Mesenchymal stem cell (in vitro differentiated cells and primary cell): ENCODE measurements at regions not wholly inside any gene's neighbourhood (a gene's known extent, or its start where the extent isn't known, plus 50 kb on each side); places are given as distances from the start of the nearest gene placed in this dataset.

Experiments used
- DNase-seq: peaks from one replicate; pipeline ENCODE4 v3.0.0-alpha.2; 2013
- H2AFZ ChIP-seq: one replicate; pipeline ENCODE4 v1.6.1; 2013; ENCODE audit warnings: low read depth, mild to moderate bottlenecking, control low read depth, inconsistent platforms, low read length, moderate library complexity
- H2AK5ac ChIP-seq: 2 replicates; pipeline ENCODE4 v1.6.1; 2013; ENCODE audit warnings: low read length, moderate library complexity, mild to moderate bottlenecking, inconsistent platforms; ENCODE audit not compliant: severe bottlenecking
- H2BK120ac ChIP-seq: one replicate; pipeline ENCODE4 v1.6.1; 2013; ENCODE audit warnings: low read depth, mild to moderate bottlenecking, inconsistent platforms, low read length, moderate library complexity
- H2BK12ac ChIP-seq, 2 experiments: one replicate each; pipeline ENCODE4 v1.6.1; 2013; ENCODE audit warnings: inconsistent platforms in 2 of 2, low read length in 2 of 2, mild to moderate bottlenecking in 2 of 2, moderate library complexity in 2 of 2, control low read depth in 1 of 2
- H2BK15ac ChIP-seq: one replicate; pipeline ENCODE4 v1.6.1; 2013; ENCODE audit warnings: mild to moderate bottlenecking, low read depth, inconsistent platforms; ENCODE audit not compliant: poor library complexity, severe bottlenecking
- H2BK5ac ChIP-seq: 2 replicates; pipeline ENCODE4 v1.6.1; 2013; ENCODE audit warnings: low read depth, mild to moderate bottlenecking, low read length, control low read depth, inconsistent platforms; ENCODE audit not compliant: poor library complexity, severe bottlenecking
- H3K14ac ChIP-seq, 2 experiments: one replicate each; pipeline ENCODE4 v1.6.1; 2013; ENCODE audit warnings: inconsistent platforms in 2 of 2, low read length in 2 of 2, control low read depth in 1 of 2, mild to moderate bottlenecking in 1 of 2, moderate library complexity in 1 of 2
- H3K18ac ChIP-seq, 2 experiments: one replicate each; pipeline ENCODE4 v1.6.1; 2013; ENCODE audit warnings: inconsistent platforms in 2 of 2, low read length in 2 of 2, control low read depth in 1 of 2, low read depth in 1 of 2, mild to moderate bottlenecking in 1 of 2
- H3K23ac ChIP-seq, 2 experiments: one replicate each; pipeline ENCODE4 v1.6.1; 2013; ENCODE audit warnings: inconsistent platforms in 2 of 2, low read length in 2 of 2, mild to moderate bottlenecking in 2 of 2, moderate library complexity in 2 of 2, control low read depth in 1 of 2
- H3K27ac ChIP-seq: 2 replicates; pipeline ENCODE4 v1.5.1; 2013; ENCODE audit warnings: mild to moderate bottlenecking, moderate library complexity, low read length, control low read depth, inconsistent platforms; ENCODE audit not compliant: poor library complexity, severe bottlenecking
- H3K27me3 ChIP-seq, 2 experiments: 2 replicates each; pipeline versions ENCODE4 v1.6.1 to v1.7.0; 2013; ENCODE audit warnings: low read length in 2 of 2, mild to moderate bottlenecking in 2 of 2, moderate library complexity in 2 of 2, control low read depth in 1 of 2, inconsistent platforms in 1 of 2; ENCODE audit not compliant: control insufficient read depth in 1 of 2, insufficient read depth in 1 of 2
- H3K36me3 ChIP-seq, 2 experiments: 2 replicates each; pipeline versions ENCODE4 v1.6.1 to v1.7.0; 2013; ENCODE audit warnings: low read length in 2 of 2, control low read depth in 1 of 2, inconsistent platforms in 1 of 2, low read depth in 1 of 2, mild to moderate bottlenecking in 1 of 2; ENCODE audit not compliant: insufficient read depth in 2 of 2, control insufficient read depth in 1 of 2
- H3K4ac ChIP-seq, 2 experiments: one replicate each; pipeline ENCODE4 v1.6.1; 2013; ENCODE audit warnings: inconsistent platforms in 2 of 2, low read length in 2 of 2, mild to moderate bottlenecking in 2 of 2, moderate library complexity in 2 of 2, control low read depth in 1 of 2, low read depth in 1 of 2
- H3K4me1 ChIP-seq: 2 replicates; pipeline ENCODE4 v1.6.1; 2013; ENCODE audit warnings: low read depth, low read length, control low read depth; ENCODE audit not compliant: control insufficient read depth, insufficient read depth
- H3K4me2 ChIP-seq: 2 replicates; pipeline ENCODE4 v1.6.1; 2013; ENCODE audit warnings: low read length, mild to moderate bottlenecking, inconsistent platforms; ENCODE audit not compliant: poor library complexity, severe bottlenecking
- H3K4me3 ChIP-seq, 2 experiments: 2 replicates each; pipeline versions ENCODE4 v1.5.1 to v1.7.0; 2013; ENCODE audit warnings: low read length in 2 of 2, mild to moderate bottlenecking in 2 of 2, control low read depth in 1 of 2, low read depth in 1 of 2; ENCODE audit not compliant: insufficient read depth in 1 of 2
- H3K79me1 ChIP-seq: replicated peaks from 2 replicates; pipeline ENCODE4 v1.6.1; 2013; ENCODE audit warnings: mild to moderate bottlenecking, control low read depth, low read length, inconsistent platforms; ENCODE audit not compliant: poor library complexity, severe bottlenecking
- H3K9ac ChIP-seq: 2 replicates; pipeline ENCODE4 v1.7.0; 2013; ENCODE audit warnings: mild to moderate bottlenecking, low read length, moderate library complexity
- H3K9me3 ChIP-seq: 2 replicates; pipeline ENCODE4 v1.7.0; 2013; ENCODE audit warnings: mild to moderate bottlenecking, low read length; ENCODE audit not compliant: control insufficient read depth
- H4K8ac ChIP-seq: one replicate; pipeline ENCODE4 v1.6.1; 2013; ENCODE audit warnings: inconsistent platforms, mild to moderate bottlenecking, low read length, moderate library complexity
- H4K91ac ChIP-seq: one replicate; pipeline ENCODE4 v1.6.1; 2013; ENCODE audit warnings: mild to moderate bottlenecking, low read length, inconsistent platforms
- WGBS: methylation state at CpG from one replicate; pipeline ENCODE4 v1.1.7; 2013; ENCODE audit warnings: mixed read lengths; 5-methylcytosine and 5-hydroxymethylcytosine counted together

DNA sequence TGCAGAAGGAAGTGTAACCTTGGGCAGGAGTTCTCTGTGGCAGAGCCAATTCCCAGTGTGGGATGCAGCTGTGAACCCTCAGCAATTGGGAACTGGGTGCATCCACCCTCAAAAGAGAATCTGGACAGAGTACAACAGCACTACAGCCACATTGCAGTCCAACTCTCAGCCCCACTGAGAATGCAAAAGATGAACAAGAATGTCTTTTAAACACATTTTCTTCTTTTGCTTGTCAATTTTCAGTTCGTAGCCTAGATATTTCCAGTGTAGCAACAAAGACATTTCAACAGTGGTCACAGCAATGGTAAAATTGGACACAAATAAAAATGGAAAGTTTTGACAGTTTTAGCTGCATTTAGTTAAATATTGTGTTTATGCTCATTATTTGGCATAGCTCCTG is 114.0 kb upstream of the APP start:
- no peak overlapping the region for H3K4me3 ChIP-seq
- H4K91ac ChIP-seq: no peak overlapping the region
- no peak overlapping the region for H4K8ac ChIP-seq

DNA sequence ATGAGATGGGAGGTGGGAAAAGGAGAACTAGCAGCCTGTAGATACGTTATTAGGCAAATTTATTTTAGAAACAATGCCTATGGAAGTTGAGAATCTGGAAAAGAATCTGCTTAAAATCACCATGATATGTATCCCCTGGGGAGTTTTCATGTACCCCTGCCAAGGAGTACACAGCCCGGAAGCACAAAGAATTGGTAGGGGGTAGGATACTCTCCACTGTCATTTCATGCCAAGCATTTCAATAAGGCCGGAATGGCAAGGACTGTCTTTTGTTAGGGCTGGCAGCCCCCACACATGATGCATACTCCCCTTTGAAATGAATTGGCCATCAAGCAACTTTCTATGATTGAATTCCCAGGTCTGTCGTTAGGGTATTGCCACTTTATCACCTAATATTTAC is 111.5 kb upstream of the APP start:
- Histone ChIP-seq H3K9me3 (no peaks in the 10 kb centered on the region), H4K8ac (no peak overlapping the region), H3K4me2 (no peak overlapping the region), H3K9ac (no peak overlapping the region), H2AFZ (no peak overlapping the region), H3K79me1 (no peaks in the 10 kb centered on the region), H2BK5ac (no peak overlapping the region), H3K14ac (no peak overlapping the region), H3K27ac (no peak overlapping the region), H2BK120ac (no peak overlapping the region), H3K27me3 (peaks cover 0 to 4% of the 10 kb centered on the region in 2 experiments), H3K4me1 (no peaks in the 10 kb centered on the region), H3K18ac (no peak overlapping the region), H4K91ac (no peak overlapping the region), H3K36me3 (no peaks in the 10 kb centered on the region), H3K4ac (no peak overlapping the region), H2AK5ac (no peak overlapping the region), H2BK15ac (no peak overlapping the region), H3K23ac (no peak overlapping the region), H2BK12ac (no peak overlapping the region), H3K4me3 (no peak overlapping the region)
- no peak for DNase-seq
- WGBS: 62% methylated on average over 3 of the region's 4 CpGs

More for the DNA sequence above, 114.0 kb upstream of the APP start:
- Histone ChIP-seq H2BK15ac (no peak overlapping the region), H2BK12ac (no peak overlapping the region), H3K9me3 (no peaks in the 10 kb centered on the region), H3K27me3 (peaks cover 0 to 4% of the 10 kb centered on the region in 2 experiments), H3K36me3 (no peaks in the 10 kb centered on the region), H3K4me1 (no peaks in the 10 kb centered on the region), H2AFZ (no peak overlapping the region), H3K14ac (no peak overlapping the region), H3K4ac (no peak overlapping the region), H3K79me1 (no peaks in the 10 kb centered on the region), H3K27ac (no peak overlapping the region), H3K23ac (no peak overlapping the region), H2BK120ac (no peak overlapping the region), H2AK5ac (no peak overlapping the region), H3K18ac (no peak overlapping the region), H2BK5ac (no peak overlapping the region), H3K9ac (no peak overlapping the region), H3K4me2 (no peak overlapping the region)
- no peak for DNase-seq
- WGBS: 100% methylated on average over 1 of the region's 1 CpG

DNA sequence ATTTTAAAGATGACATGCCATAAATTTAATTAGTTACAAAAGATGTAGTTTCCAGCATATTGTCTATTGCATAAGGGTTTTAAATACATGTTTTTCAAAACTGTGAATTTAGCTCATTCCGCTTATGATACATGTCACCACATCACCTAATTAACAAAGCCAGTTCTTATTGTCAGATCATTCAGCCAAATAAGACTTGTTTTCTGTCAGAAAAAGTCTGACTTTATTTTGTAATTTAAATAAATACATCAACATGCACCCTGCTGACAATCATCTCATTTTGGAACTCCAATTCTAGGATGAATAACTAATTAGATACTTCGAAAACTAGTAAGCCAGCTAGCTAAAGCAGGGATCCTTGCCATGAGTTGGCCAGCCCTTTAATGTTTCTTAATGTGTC is 110.9 kb upstream of the APP start:
- no peak overlapping the region for H3K18ac ChIP-seq
- no peak overlapping the region for H4K8ac ChIP-seq
- no peak overlapping the region for H2BK5ac ChIP-seq
- no peak overlapping the region for H2BK120ac ChIP-seq
- no peak overlapping the region for H2BK15ac ChIP-seq
- H3K36me3 ChIP-seq: no peaks in the 10 kb centered on the region
- no peak overlapping the region for H3K14ac ChIP-seq
- H3K4me2 ChIP-seq: no peak overlapping the region
- no peak overlapping the region for H3K27ac ChIP-seq
- no peak overlapping the region for H2AFZ ChIP-seq
- H3K9me3 ChIP-seq: no peaks in the 10 kb centered on the region
- no peak overlapping the region for H3K4me3 ChIP-seq
- H2BK12ac ChIP-seq: no peak overlapping the region
- no peak overlapping the region for H3K9ac ChIP-seq
- no peak overlapping the region for H2AK5ac ChIP-seq
- no peaks in the 10 kb centered on the region for H3K4me1 ChIP-seq
- no peak overlapping the region for H3K23ac ChIP-seq
- no peaks in the 10 kb centered on the region for H3K79me1 ChIP-seq
- H3K4ac ChIP-seq: no peak overlapping the region
- no peak overlapping the region for H4K91ac ChIP-seq
- DNase-seq: no peak
- peaks cover 0 to 4% of the 10 kb centered on the region in 2 experiments for H3K27me3 ChIP-seq
- 94% methylated on average over 1 of the region's 2 CpGs for WGBS

DNA sequence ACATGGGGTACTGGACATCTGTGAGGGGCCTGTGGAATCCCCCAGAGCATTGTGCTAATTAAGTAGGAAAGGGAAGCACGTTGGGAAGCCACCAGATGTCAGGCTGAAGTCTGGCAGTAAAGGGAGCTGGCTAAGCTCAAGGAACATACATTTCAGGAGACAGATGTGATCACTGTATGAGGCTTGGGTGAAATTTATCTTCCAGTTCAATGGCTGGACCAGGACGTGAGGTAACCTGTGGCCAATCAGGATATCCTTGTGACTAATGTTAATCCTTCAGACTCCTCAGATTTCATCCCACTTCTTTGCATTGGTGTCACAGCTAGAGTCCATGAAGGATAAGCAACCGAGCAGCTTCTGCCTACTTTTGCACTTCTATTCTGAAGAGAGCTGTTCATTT is 110.2 kb upstream of the APP start:
- Histone ChIP-seq H3K27me3 (peaks cover 0 to 4% of the 10 kb centered on the region in 2 experiments), H2AK5ac (no peak overlapping the region), H2BK12ac (no peak overlapping the region), H3K14ac (no peak overlapping the region), H3K4ac (no peak overlapping the region), H2BK5ac (no peak overlapping the region), H4K8ac (no peak overlapping the region), H3K9me3 (peaks cover 6% of the 10 kb centered on the region), H3K9ac (no peak overlapping the region), H3K18ac (no peak overlapping the region), H3K36me3 (no peaks in the 10 kb centered on the region), H2BK15ac (no peak overlapping the region), H4K91ac (no peak overlapping the region), H3K79me1 (no peaks in the 10 kb centered on the region), H3K4me1 (no peaks in the 10 kb centered on the region), H2BK120ac (no peak overlapping the region), H3K4me3 (no peak overlapping the region), H3K4me2 (no peak overlapping the region), H3K27ac (no peak overlapping the region), H2AFZ (no peak overlapping the region), H3K23ac (no peak overlapping the region)
- DNase-seq: peak; percentile 1
- 29% methylated on average over 3 of the region's 3 CpGs for WGBS
